ENCODE measurements at regions not wholly inside any gene's neighbourhood (a gene's known extent, or its start where the extent isn't known, plus 50 kb on each side); places are given as distances from the start of the nearest gene placed in this dataset.

DNA sequence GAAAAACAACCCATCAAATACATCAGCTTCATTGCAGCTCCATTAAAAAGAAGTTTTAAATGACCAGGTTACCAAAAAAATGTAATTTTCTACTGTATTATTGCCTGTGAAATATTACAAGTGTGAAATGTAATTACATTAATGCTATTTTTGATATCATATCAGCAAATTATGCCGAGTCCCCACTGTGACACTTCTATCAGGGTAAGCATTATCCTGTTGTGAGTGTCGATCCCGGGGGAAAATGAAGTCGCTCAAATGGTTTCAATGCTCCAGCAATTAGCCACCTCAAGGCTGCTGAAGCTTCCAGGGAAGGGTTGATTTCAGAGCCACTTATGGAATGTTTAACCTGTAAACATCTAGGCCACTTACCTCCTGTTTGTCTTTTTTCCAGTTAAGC lies 70.4 kb downstream of the RCN1 start:
- Histone ChIP-seq H3K27me3 (no peaks in the 10 kb centered on the region), H3K27ac (no peak overlapping the region), H3K4me3 (no peak overlapping the region), H3K36me3 (no peaks in the 10 kb centered on the region), H3K9me3 (no peaks in the 10 kb centered on the region), H3K4me1 (no peaks in the 10 kb centered on the region)
- no peak for TF ChIP-seq POLR2AphosphoS5 (IDR thresholded peaks at IDR 0.05; ENCODE audit: insufficient read depth in 1 of 2, low read depth in 1 of 2)
- TF ChIP-seq, protein P1, sequence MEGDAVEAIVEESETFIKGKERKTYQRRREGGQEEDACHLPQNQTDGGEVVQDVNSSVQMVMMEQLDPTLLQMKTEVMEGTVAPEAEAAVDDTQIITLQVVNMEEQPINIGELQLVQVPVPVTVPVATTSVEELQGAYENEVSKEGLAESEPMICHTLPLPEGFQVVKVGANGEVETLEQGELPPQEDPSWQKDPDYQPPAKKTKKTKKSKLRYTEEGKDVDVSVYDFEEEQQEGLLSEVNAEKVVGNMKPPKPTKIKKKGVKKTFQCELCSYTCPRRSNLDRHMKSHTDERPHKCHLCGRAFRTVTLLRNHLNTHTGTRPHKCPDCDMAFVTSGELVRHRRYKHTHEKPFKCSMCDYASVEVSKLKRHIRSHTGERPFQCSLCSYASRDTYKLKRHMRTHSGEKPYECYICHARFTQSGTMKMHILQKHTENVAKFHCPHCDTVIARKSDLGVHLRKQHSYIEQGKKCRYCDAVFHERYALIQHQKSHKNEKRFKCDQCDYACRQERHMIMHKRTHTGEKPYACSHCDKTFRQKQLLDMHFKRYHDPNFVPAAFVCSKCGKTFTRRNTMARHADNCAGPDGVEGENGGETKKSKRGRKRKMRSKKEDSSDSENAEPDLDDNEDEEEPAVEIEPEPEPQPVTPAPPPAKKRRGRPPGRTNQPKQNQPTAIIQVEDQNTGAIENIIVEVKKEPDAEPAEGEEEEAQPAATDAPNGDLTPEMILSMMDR (IDR thresholded peaks at IDR 0.05) = no peak
- no peak for TF ChIP-seq POLR2A (IDR thresholded peaks at IDR 0.05)
- DNase-seq (ENCODE audit: extremely low spot score in 2 of 2) = no peak
- intact Hi-C loops (cut with DNase I) = no loop called here

DNA sequence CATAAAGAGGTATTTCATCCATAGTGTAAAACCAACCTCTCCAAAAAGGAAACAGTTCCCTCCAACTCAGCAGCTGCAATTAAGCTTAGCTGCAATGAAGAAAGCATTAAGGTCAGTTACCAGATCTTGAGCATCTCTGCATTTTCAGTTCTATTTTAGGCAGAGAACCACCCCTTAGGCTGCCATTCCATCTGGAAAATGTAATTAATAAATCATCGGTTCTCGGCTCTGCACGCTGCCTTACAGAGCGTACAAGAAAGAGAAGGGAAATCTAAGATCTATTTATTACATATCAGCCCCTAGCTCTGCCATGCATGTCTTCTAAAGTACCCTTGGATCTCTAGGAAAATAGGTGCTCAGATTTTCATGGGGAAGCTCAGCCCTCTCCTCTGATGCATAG lies 71.5 kb downstream of the RCN1 start:
- no peaks in the 10 kb centered on the region for H3K9me3 ChIP-seq
- H3K36me3 ChIP-seq = no peaks in the 10 kb centered on the region
- H3K27ac ChIP-seq = no peak overlapping the region
- TF ChIP-seq POLR2AphosphoS5 (IDR thresholded peaks at IDR 0.05; ENCODE audit: insufficient read depth in 1 of 2, low read depth in 1 of 2) = no peak
- TF ChIP-seq, protein P1 (IDR thresholded peaks at IDR 0.05) = no peak
- no peak for TF ChIP-seq POLR2A (IDR thresholded peaks at IDR 0.05)
- H3K4me3 ChIP-seq = no peak overlapping the region
- intact Hi-C loops (cut with DNase I) = no loop called here
- no peaks in the 10 kb centered on the region for H3K27me3 ChIP-seq
- no peaks in the 10 kb centered on the region for H3K4me1 ChIP-seq
- no peak for DNase-seq (ENCODE audit: extremely low spot score in 2 of 2)

DNA sequence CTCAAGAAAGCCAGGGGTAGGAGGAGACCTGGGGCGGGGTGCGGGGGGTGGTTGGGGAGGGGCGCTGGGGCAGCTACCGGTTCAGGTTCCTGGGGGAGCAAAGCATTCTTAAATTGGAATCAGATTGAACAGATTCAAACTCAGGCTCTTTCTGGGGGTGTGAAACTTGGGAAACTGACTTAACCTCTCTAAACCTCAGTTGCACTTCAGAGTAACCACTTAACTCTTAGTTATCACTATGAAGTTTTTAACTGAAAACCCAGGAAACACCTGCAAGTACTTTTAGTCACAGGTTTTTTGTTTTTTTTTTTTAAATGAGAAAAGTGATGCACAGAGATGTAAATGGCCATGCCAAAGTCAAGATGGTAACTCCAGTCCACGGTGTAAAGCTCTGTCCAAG lies 72.0 kb downstream of the RCN1 start:
- H3K36me3 ChIP-seq = no peaks in the 10 kb centered on the region
- no peaks in the 10 kb centered on the region for H3K27me3 ChIP-seq
- no peaks in the 10 kb centered on the region for H3K9me3 ChIP-seq
- no peaks in the 10 kb centered on the region for H3K4me1 ChIP-seq
- no peak for TF ChIP-seq POLR2A (IDR thresholded peaks at IDR 0.05)
- TF ChIP-seq, protein P1 (IDR thresholded peaks at IDR 0.05) = no peak
- no peak for TF ChIP-seq POLR2AphosphoS5 (IDR thresholded peaks at IDR 0.05; ENCODE audit: insufficient read depth in 1 of 2, low read depth in 1 of 2)
- no peak for DNase-seq (ENCODE audit: extremely low spot score in 2 of 2)
- intact Hi-C loops (cut with DNase I) = no loop called here
- H3K4me3 ChIP-seq = no peak overlapping the region
- no peak overlapping the region for H3K27ac ChIP-seq

DNA sequence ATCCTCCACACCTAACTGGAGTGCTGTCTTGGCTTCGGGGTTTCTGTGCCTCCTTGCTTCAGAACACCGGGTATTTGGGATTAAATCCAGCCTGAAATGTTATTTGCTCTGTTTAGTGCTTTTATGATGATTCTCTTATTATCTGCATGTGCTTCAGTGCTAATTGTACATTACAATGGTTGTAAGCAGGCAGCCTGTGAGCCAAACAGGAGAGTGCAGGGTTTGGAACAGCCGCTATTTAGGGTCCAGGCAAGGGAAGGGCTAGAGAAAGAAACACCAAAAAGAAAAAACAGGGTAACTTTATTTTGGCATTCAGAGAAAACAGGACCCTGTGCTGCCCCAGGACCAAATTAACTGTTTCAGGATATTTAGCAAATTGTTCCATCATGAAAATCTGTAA lies 72.7 kb downstream of the RCN1 start:
- Histone ChIP-seq H3K27ac (no peak overlapping the region), H3K4me1 (no peaks in the 10 kb centered on the region), H3K27me3 (no peaks in the 10 kb centered on the region), H3K36me3 (no peaks in the 10 kb centered on the region), H3K9me3 (no peaks in the 10 kb centered on the region), H3K4me3 (no peak overlapping the region)
- intact Hi-C loops (cut with DNase I) = no loop called here
- TF ChIP-seq POLR2AphosphoS5 (IDR thresholded peaks at IDR 0.05; ENCODE audit: insufficient read depth in 1 of 2, low read depth in 1 of 2) (no peak), POLR2A (IDR thresholded peaks at IDR 0.05) (no peak)
- TF ChIP-seq, protein P1 (IDR thresholded peaks at IDR 0.05) = no peak
- DNase-seq (ENCODE audit: extremely low spot score in 2 of 2) = no peak

DNA sequence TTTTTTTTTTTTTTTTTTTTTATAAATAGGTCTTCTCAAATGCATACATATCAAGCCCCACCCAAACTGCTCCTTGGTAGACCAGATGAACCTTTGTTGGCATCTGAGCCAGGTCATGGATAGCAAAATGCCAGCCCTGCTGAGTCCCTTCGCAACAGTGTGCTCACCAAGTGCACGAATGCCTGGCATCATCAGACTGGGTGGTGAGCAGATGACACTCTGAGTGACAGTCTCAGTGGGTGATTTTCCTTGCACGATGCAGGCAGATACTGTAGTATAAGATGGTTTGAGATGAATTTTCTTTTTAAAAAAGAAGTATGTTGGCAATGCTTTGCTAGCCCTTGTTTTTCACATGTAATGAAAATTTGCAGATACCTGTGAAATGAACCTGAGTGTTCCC lies 74.0 kb downstream of the RCN1 start:
- Histone ChIP-seq H3K9me3 (no peaks in the 10 kb centered on the region), H3K27me3 (no peaks in the 10 kb centered on the region), H3K27ac (no peak overlapping the region), H3K4me3 (no peak overlapping the region), H3K4me1 (no peaks in the 10 kb centered on the region), H3K36me3 (no peaks in the 10 kb centered on the region)
- intact Hi-C loops (cut with DNase I) = no loop called here
- TF ChIP-seq, protein P1 (IDR thresholded peaks at IDR 0.05) = no peak
- TF ChIP-seq POLR2AphosphoS5 (IDR thresholded peaks at IDR 0.05; ENCODE audit: insufficient read depth in 1 of 2, low read depth in 1 of 2) (no peak), POLR2A (IDR thresholded peaks at IDR 0.05) (no peak)
- no peak for DNase-seq (ENCODE audit: extremely low spot score in 2 of 2)
